OCI-LY1 (cell line): ENCODE measurements at regions not wholly inside any gene's neighbourhood (a gene's known extent, or its start where the extent isn't known, plus 50 kb on each side); places are given as distances from the start of the nearest gene placed in this dataset.

ENCODE experiments used
- EZH2 ChIP-seq: fragments of 200-600 bp; sonication (generic), shearing (Covaris generic); IDR thresholded peaks from 2 replicates; pipeline ENCODE4 v1.8.0; 2017; ENCODE audit warnings: borderline replicate concordance, mixed run types, mild to moderate bottlenecking, antibody characterized with exemption, low read length, moderate library complexity, mixed read lengths
- TF ChIP-seq, protein P1 (sequence below): fragments of 200-600 bp; sonication (generic), shearing (Covaris generic); IDR thresholded peaks from 2 replicates; pipeline ENCODE4 v1.5.1; 2017; ENCODE audit warnings: mild to moderate bottlenecking, antibody characterized with exemption, low read length, moderate library complexity, mixed read lengths

DNA sequence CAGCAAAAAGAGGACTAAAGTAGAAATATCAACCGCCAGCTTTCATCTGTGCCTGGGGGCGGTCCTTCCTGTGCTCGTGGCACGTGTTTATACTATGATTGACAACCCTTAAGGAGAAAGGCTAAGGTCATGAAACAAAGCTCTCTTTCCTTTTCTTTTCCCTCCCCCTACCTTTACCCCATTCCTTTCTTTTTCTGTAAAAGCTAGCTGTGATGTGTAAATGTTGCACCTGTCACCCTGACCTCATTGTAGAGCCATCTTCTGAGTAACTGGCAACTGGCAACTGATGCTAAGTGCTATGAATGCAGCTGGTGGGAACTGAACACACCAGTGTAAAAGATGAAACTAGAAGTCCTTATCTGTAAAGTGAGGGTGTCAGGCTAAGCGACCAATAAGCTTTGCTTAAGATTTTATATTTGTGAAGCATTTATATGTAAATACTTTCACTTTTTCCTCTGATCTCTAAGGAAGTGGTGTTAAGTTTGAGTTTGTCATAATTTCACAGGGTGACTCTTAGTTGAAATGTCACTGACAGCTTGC is 102.8 kb upstream of the BCAT1 start:
- TF ChIP-seq, protein P1, sequence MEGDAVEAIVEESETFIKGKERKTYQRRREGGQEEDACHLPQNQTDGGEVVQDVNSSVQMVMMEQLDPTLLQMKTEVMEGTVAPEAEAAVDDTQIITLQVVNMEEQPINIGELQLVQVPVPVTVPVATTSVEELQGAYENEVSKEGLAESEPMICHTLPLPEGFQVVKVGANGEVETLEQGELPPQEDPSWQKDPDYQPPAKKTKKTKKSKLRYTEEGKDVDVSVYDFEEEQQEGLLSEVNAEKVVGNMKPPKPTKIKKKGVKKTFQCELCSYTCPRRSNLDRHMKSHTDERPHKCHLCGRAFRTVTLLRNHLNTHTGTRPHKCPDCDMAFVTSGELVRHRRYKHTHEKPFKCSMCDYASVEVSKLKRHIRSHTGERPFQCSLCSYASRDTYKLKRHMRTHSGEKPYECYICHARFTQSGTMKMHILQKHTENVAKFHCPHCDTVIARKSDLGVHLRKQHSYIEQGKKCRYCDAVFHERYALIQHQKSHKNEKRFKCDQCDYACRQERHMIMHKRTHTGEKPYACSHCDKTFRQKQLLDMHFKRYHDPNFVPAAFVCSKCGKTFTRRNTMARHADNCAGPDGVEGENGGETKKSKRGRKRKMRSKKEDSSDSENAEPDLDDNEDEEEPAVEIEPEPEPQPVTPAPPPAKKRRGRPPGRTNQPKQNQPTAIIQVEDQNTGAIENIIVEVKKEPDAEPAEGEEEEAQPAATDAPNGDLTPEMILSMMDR = no peak
- TF ChIP-seq EZH2 = no peak
